Loucy (cell line): ENCODE measurements at regions not wholly inside any gene's neighbourhood (a gene's known extent, or its start where the extent isn't known, plus 50 kb on each side); places are given as distances from the start of the nearest gene placed in this dataset.

ENCODE experiments used
- EZH2phosphoT487 ChIP-seq: fragments of 200-600 bp; IDR thresholded peaks from 2 replicates; pipeline ENCODE4 v1.6.1; 2018; ENCODE audit warnings: antibody characterized with exemption, mild to moderate bottlenecking, moderate library complexity, borderline replicate concordance
- TF ChIP-seq, protein P1 (sequence below): fragments of 200-600 bp; sonication (generic); conservative IDR thresholded peaks from 2 replicates; pipeline ENCODE4 v1.5.1; 2014; ENCODE audit warnings: mild to moderate bottlenecking, antibody characterized with exemption, low read length

DNA sequence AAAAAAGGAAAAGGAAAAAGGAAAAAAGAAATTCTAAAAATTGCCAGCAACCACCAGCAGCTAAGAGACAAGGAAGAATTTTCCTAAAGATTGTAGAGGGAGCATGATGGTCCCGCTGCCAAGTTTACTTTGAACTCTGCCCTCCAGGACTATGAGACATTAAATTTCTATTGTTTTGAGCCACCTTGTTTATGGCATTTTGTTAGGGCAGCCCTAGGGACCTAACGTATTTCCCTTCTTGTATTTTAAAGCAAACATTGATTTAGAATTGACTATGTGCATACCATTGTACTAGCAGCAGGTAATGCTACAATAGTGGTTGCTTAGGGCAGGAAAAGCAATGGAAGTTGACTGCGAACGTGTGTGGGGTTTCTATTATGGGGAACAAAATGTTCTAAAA, 1414.2 kb downstream of the EFNB2 start:
- TF ChIP-seq, protein P1, sequence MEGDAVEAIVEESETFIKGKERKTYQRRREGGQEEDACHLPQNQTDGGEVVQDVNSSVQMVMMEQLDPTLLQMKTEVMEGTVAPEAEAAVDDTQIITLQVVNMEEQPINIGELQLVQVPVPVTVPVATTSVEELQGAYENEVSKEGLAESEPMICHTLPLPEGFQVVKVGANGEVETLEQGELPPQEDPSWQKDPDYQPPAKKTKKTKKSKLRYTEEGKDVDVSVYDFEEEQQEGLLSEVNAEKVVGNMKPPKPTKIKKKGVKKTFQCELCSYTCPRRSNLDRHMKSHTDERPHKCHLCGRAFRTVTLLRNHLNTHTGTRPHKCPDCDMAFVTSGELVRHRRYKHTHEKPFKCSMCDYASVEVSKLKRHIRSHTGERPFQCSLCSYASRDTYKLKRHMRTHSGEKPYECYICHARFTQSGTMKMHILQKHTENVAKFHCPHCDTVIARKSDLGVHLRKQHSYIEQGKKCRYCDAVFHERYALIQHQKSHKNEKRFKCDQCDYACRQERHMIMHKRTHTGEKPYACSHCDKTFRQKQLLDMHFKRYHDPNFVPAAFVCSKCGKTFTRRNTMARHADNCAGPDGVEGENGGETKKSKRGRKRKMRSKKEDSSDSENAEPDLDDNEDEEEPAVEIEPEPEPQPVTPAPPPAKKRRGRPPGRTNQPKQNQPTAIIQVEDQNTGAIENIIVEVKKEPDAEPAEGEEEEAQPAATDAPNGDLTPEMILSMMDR: no peak
- TF ChIP-seq EZH2phosphoT487: no peak
